ENCODE measurements at regions not wholly inside any gene's neighbourhood (a gene's known extent, or its start where the extent isn't known, plus 50 kb on each side); places are given as distances from the start of the nearest gene placed in this dataset.

- TF ChIP-seq ETS1 (IDR thresholded peaks at IDR 0.05) (no peak), ZNF114 (CRISPR knock-in tag; IDR thresholded peaks at IDR 0.05) (no peak), CREB1 (CRISPR knock-in tag; IDR thresholded peaks at IDR 0.05; ENCODE audit: low read depth) (no peak)
These were observed 712.9 kb downstream of the NUP35 start (continued) for GRCh38 chr2:183837157-183837556.

- no peak overlapping the region for H3K4me2 ChIP-seq
- no peak for ATAC-seq
- no peak for TF ChIP-seq CREB1 (CRISPR knock-in tag; IDR thresholded peaks at IDR 0.05; ENCODE audit: low read depth)
- no peak for TF ChIP-seq NANOG (IDR thresholded peaks at IDR 0.05; ENCODE audit: borderline replicate concordance)
- TF ChIP-seq ZNF462 (CRISPR knock-in tag; IDR thresholded peaks at IDR 0.05): no peak
- no peak for TF ChIP-seq ETS1 (IDR thresholded peaks at IDR 0.05)
- TF ChIP-seq JUNB (IDR thresholded peaks at IDR 0.05; ENCODE audit: unreplicated experiment): no peak
- TF ChIP-seq STAT1 (IDR thresholded peaks at IDR 0.05; ENCODE audit: unreplicated experiment): no peak
- no peak for TF ChIP-seq REST (IDR thresholded peaks at IDR 0.05; ENCODE audit: unreplicated experiment)
- TF ChIP-seq EZH2phosphoT487 (IDR thresholded peaks at IDR 0.05; ENCODE audit: unreplicated experiment): no peak
- TF ChIP-seq CTCF (conservative IDR thresholded peaks at IDR 0.05; ENCODE audit: low read depth in 2 of 2): no peak
- TF ChIP-seq ZNF331 (CRISPR knock-in tag; IDR thresholded peaks at IDR 0.05; ENCODE audit: low read depth): no peak
- TF ChIP-seq POLR2AphosphoS5 (IDR thresholded peaks at IDR 0.05; ENCODE audit: low read depth): no peak
These were observed 714.1 kb downstream of the NUP35 start for GRCh38 chr2:183838295-183838694.

More at GRCh38 chr2:183838295-183838694, 714.1 kb downstream of the NUP35 start:
- Mint-ChIP-seq H3K4me1 (peaks cover 6% of the 10 kb centered on the region; the same call in 2 of the 3 replicates), H3K9me3 (no peaks in the 10 kb centered on the region; the same call in none of the 3 replicates), H3K36me3 (ENCODE audit: low read depth) (no peaks in the 10 kb centered on the region), H3K27me3 (ENCODE audit: insufficient read depth, low read depth, poor library complexity) (no peaks in the 10 kb centered on the region), H3K4me3 (no peak overlapping the region), H3K27ac (no peak overlapping the region)
- no peaks in the 10 kb centered on the region for H4K20me1 ChIP-seq (replicated peaks; ENCODE audit: insufficient read depth)
- no peak for DNase-seq (ENCODE audit: low spot score)
- no peak overlapping the region for H3K27ac ChIP-seq (ENCODE audit: low read depth)
- H3K79me2 ChIP-seq (replicated peaks; ENCODE audit: insufficient read depth): no peaks in the 10 kb centered on the region
- no peaks in the 10 kb centered on the region for H3F3A ChIP-seq (replicated peaks; ENCODE audit: low read depth)
- no peaks in the 10 kb centered on the region for H3K27me3 ChIP-seq (ENCODE audit: insufficient read depth)
- H3K4me3 ChIP-seq: no peak overlapping the region
- H3K36me3 ChIP-seq (ENCODE audit: insufficient read depth): no peaks in the 10 kb centered on the region
- H3K9me2 ChIP-seq (ENCODE audit: insufficient read depth): 0 out of 2 replicates have a peak, but pooled peaks cover 6% of the 10 kb centered on the region
- no peak overlapping the region for H2AFZ ChIP-seq
- H3K4me1 ChIP-seq (ENCODE audit: insufficient read depth): no peaks in the 10 kb centered on the region

Data from GM23338 (cell line).